ENCODE measurements at regions not wholly inside any gene's neighbourhood (a gene's known extent, or its start where the extent isn't known, plus 50 kb on each side); places are given as distances from the start of the nearest gene placed in this dataset.
A peak's percentile ranks its signal among the peaks of the same experiment; 100 is the strongest.

GRCh38 chr5:25489834-25490538 lies 845.2 kb upstream of the CDH10 start:
- no peaks in the 10 kb centered on the region for H3K9me3 Mint-ChIP-seq (ENCODE audit: unreplicated experiment)
- intact Hi-C loops (cut with micrococcal nuclease) = no loop called here
- no peak overlapping the region for H3K4me3 Mint-ChIP-seq (ENCODE audit: unreplicated experiment)
- H3K27me3 Mint-ChIP-seq (ENCODE audit: insufficient read depth, unreplicated experiment) = no peaks in the 10 kb centered on the region
- H3K36me3 Mint-ChIP-seq (ENCODE audit: insufficient read depth, unreplicated experiment) = peaks cover 7% of the 10 kb centered on the region
- ChIA-PET CTCF (interaction anchor here (0.6 kb wide), 1 partner anchor 339 kb away, joined by 4 read pairs; no protein-coding TSS in a partner anchor), POLR2A (interaction anchor here (0.6 kb wide), 1 partner anchor 29 kb away, joined by 3 read pairs; no protein-coding TSS in a partner anchor)
- peak overlapping the region; percentile 78 for H3K27ac Mint-ChIP-seq (ENCODE audit: low read depth, unreplicated experiment)
- BruUV-seq (replicated peaks) = no TSS peak
- peaks cover 6% of the 10 kb centered on the region for H3K4me1 Mint-ChIP-seq (ENCODE audit: insufficient read depth, unreplicated experiment)
- DNase-seq (ENCODE audit: unreplicated experiment) = peak; percentile 68
- no peak for TF ChIP-seq CTCF (IDR thresholded peaks at IDR 0.05; ENCODE audit: unreplicated experiment)

- Mint-ChIP-seq H3K4me3 (ENCODE audit: unreplicated experiment) (no peak overlapping the region), H3K36me3 (ENCODE audit: insufficient read depth, unreplicated experiment) (peaks cover 7% of the 10 kb centered on the region), H3K27me3 (ENCODE audit: insufficient read depth, unreplicated experiment) (no peaks in the 10 kb centered on the region), H3K27ac (ENCODE audit: low read depth, unreplicated experiment) (no peak overlapping the region), H3K4me1 (ENCODE audit: insufficient read depth, unreplicated experiment) (peaks cover 6% of the 10 kb centered on the region), H3K9me3 (ENCODE audit: unreplicated experiment) (no peaks in the 10 kb centered on the region)
- no TSS peak for BruUV-seq (replicated peaks)
- ChIA-PET POLR2A (interaction anchor here (1.0 kb wide), 1 partner anchor 11 kb away, joined by 3 read pairs; no protein-coding TSS in a partner anchor), CTCF (interaction anchor here (0.6 to 0.7 kb wide), 2 partner anchors 73 to 898 kb away, joined by 3 read pairs; no protein-coding TSS in a partner anchor)
- intact Hi-C loops (cut with micrococcal nuclease) = no loop called here
- DNase-seq (ENCODE audit: unreplicated experiment) = no peak
- TF ChIP-seq CTCF (IDR thresholded peaks at IDR 0.05; ENCODE audit: unreplicated experiment) = no peak
Observed at GRCh38 chr5:25488119-25488518, 843.3 kb upstream of the CDH10 start.

GRCh38 chr5:25484391-25484790 lies 839.6 kb upstream of the CDH10 start:
- Mint-ChIP-seq H3K4me3 (ENCODE audit: unreplicated experiment) (no peak overlapping the region), H3K4me1 (ENCODE audit: insufficient read depth, unreplicated experiment) (peaks cover under 1% of the 10 kb centered on the region), H3K27me3 (ENCODE audit: insufficient read depth, unreplicated experiment) (no peaks in the 10 kb centered on the region), H3K36me3 (ENCODE audit: insufficient read depth, unreplicated experiment) (peaks cover 2% of the 10 kb centered on the region), H3K27ac (ENCODE audit: low read depth, unreplicated experiment) (no peak overlapping the region), H3K9me3 (ENCODE audit: unreplicated experiment) (no peaks in the 10 kb centered on the region)
- intact Hi-C loops (cut with micrococcal nuclease) = no loop called here
- ChIA-PET CTCF (no interaction called here), POLR2A (no interaction called here)
- BruUV-seq (replicated peaks) = no TSS peak
- DNase-seq (ENCODE audit: unreplicated experiment) = no peak
- no peak for TF ChIP-seq CTCF (IDR thresholded peaks at IDR 0.05; ENCODE audit: unreplicated experiment)

- ChIA-PET POLR2A (interaction anchor here (0.6 kb wide), 2 partner anchors 212 to 331 kb away, joined by 3 read pairs; no protein-coding TSS in a partner anchor), CTCF (no interaction called here)
- BruUV-seq (replicated peaks) = no TSS peak
- Mint-ChIP-seq H3K27ac (ENCODE audit: low read depth, unreplicated experiment) (no peak overlapping the region), H3K36me3 (ENCODE audit: insufficient read depth, unreplicated experiment) (no peaks in the 10 kb centered on the region), H3K4me3 (ENCODE audit: unreplicated experiment) (no peak overlapping the region), H3K27me3 (ENCODE audit: insufficient read depth, unreplicated experiment) (no peaks in the 10 kb centered on the region), H3K9me3 (ENCODE audit: unreplicated experiment) (no peaks in the 10 kb centered on the region), H3K4me1 (ENCODE audit: insufficient read depth, unreplicated experiment) (no peaks in the 10 kb centered on the region)
- DNase-seq (ENCODE audit: unreplicated experiment) = no peak
- intact Hi-C loops (cut with micrococcal nuclease) = no loop called here
- no peak for TF ChIP-seq CTCF (IDR thresholded peaks at IDR 0.05; ENCODE audit: unreplicated experiment)
Observed at GRCh38 chr5:25481463-25481862, 836.7 kb upstream of the CDH10 start.

All from MCF 10A (cell line).